Lower lobe of right lung (tissue), 2 donors: ENCODE measurements at regions not wholly inside any gene's neighbourhood (a gene's known extent, or its start where the extent isn't known, plus 50 kb on each side); places are given as distances from the start of the nearest gene placed in this dataset.

Experiments
- ATAC-seq, 2 donors: fragments of 200-7000 bp; cut with Tn5 transposase; one replicate each; pipeline ENCODE4 v1.9.1; 2020 to 2022; ENCODE audit warnings: mild to moderate bottlenecking in 2 of 2, moderate library complexity in 2 of 2
- DNase-seq: peaks from one replicate; pipeline ENCODE4 v3.0.0-alpha.2; 2020
- H3K27ac ChIP-seq: fragments of 200-600 bp; one replicate; pipeline ENCODE4 v1.8.0; 2022
- H3K27me3 ChIP-seq: fragments of 200-600 bp; one replicate; pipeline ENCODE4 v1.8.0; 2022; ENCODE audit warnings: low read depth
- H3K36me3 ChIP-seq: fragments of 200-600 bp; one replicate; pipeline ENCODE4 v1.8.0; 2022; ENCODE audit warnings: mild to moderate bottlenecking
- H3K4me1 ChIP-seq: fragments of 200-600 bp; one replicate; pipeline ENCODE4 v1.8.0; 2022
- H3K4me3 ChIP-seq: fragments of 200-600 bp; one replicate; pipeline ENCODE4 v1.8.0; 2022; ENCODE audit warnings: mild to moderate bottlenecking
- H3K9me3 ChIP-seq: fragments of 200-600 bp; one replicate; pipeline ENCODE4 v1.8.0; 2022
- intact Hi-C: fragments of 100-400 bp; cut with DNase I; formaldehyde crosslinking; loops from one replicate; pipeline ENCODE4 v1.11.0; 2022
- TF ChIP-seq, protein P1 (sequence below): fragments of 200-600 bp; IDR thresholded peaks from one replicate; pipeline ENCODE4 v1.8.0; 2022; ENCODE audit warnings: antibody characterized with exemption, mild to moderate bottlenecking
- donor health status: DM: no; HTN: yes; CAD: no; lungs with severe emphysema.

DNA sequence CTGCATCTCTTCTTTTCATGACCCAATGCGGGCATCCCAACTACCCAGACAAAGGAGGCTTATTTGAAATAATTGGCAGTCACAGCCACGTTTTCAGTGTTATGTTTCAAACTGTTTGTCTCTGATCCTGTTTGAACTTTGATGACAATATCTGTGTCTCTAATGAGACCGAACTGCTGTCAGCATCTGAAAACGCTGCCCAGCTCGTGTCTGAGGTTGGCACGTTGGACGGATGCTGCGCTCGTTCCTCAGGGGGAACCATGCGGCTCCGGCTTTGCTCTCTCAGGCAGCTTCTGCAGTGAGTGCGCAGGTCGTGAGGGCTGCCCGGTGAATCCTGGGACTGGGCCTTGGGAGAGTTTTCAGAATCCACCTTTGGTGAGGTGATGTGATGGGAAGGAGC, 58.4 kb upstream of the SORBS2 start:
- TF ChIP-seq, protein P1, sequence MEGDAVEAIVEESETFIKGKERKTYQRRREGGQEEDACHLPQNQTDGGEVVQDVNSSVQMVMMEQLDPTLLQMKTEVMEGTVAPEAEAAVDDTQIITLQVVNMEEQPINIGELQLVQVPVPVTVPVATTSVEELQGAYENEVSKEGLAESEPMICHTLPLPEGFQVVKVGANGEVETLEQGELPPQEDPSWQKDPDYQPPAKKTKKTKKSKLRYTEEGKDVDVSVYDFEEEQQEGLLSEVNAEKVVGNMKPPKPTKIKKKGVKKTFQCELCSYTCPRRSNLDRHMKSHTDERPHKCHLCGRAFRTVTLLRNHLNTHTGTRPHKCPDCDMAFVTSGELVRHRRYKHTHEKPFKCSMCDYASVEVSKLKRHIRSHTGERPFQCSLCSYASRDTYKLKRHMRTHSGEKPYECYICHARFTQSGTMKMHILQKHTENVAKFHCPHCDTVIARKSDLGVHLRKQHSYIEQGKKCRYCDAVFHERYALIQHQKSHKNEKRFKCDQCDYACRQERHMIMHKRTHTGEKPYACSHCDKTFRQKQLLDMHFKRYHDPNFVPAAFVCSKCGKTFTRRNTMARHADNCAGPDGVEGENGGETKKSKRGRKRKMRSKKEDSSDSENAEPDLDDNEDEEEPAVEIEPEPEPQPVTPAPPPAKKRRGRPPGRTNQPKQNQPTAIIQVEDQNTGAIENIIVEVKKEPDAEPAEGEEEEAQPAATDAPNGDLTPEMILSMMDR, result no peak
- Histone ChIP-seq H3K4me1 (no peaks in the 10 kb centered on the region), H3K36me3 (no peaks in the 10 kb centered on the region), H3K27me3 (no peaks in the 10 kb centered on the region), H3K4me3 (no peak overlapping the region), H3K27ac (no peak overlapping the region), H3K9me3 (no peaks in the 10 kb centered on the region)
- intact Hi-C loops, result no loop called here
- ATAC-seq, result no peak
- DNase-seq, result no peak

DNA sequence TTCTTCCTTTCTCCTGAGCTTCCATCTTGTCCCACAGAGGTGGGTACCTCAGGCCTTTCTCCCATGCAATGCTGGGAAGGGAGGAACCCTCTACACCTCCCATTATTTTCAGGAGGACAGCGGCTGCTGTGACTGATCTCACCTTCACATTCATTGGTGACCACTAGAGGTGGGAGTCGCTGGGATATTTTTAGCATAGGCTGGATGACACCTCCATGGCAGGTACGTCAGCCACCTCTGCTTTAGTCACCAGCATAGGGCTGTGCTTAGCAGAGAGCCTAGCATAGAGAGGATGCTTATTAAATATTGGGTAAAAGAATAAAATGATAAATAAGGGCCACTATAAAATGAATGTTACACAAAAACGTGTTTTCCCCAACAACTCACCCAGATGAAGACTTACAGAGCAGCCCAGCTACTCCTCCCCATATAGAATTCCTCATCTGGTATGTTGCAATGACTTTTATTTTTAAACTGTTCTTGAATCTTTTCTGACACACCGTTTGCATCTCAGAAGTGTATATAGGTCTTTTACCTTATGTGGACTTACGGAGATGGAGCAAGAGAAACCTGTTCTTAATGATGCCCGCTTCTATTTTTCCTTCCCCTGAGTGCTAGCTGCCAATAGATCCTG, 60.9 kb upstream of the SORBS2 start:
- H3K36me3 ChIP-seq, result no peaks in the 10 kb centered on the region
- H3K27ac ChIP-seq, result no peak overlapping the region
- intact Hi-C loops, result no loop called here
- no peaks in the 10 kb centered on the region for H3K9me3 ChIP-seq
- TF ChIP-seq, protein P1, result no peak
- no peak overlapping the region for H3K4me3 ChIP-seq
- ATAC-seq (no peak), DNase-seq (no peak)
- H3K27me3 ChIP-seq, result no peaks in the 10 kb centered on the region
- no peaks in the 10 kb centered on the region for H3K4me1 ChIP-seq

DNA sequence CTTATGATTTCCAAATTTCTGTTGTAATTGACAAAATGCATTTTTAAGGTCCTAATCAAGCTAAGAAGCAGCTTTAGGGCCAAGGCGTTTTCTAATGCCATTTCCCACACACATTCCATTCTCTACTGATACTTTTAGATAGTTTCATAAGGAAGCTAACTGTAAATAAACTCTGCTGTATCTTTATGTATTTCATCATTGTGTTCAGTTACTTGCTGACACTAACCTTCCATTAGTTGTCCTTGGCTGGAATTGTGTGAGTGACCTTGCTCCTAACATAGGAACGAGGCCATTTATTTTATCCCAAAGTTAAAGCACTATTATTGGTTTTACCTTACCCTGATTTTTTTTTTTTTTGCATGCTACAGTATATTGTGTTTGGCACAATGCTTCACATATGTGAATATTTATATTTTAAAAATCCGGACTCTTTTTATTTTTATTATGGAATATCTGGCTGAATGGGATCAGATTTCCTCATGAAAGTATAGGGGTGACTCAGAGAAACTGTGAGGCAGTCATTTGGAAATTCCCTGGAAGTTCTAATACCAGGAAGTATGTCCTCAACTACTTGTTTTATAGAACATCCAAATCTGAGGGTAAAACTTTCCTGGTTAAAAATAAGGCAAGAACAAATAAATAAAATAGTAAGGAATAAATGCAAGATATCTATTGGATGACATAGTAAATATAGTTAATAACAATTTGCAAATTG, 62.7 kb upstream of the SORBS2 start:
- H3K36me3 ChIP-seq, result no peaks in the 10 kb centered on the region
- no peaks in the 10 kb centered on the region for H3K27me3 ChIP-seq
- H3K27ac ChIP-seq, result no peak overlapping the region
- no peak for ATAC-seq
- H3K9me3 ChIP-seq, result no peaks in the 10 kb centered on the region
- TF ChIP-seq, protein P1, result no peak
- H3K4me1 ChIP-seq, result no peaks in the 10 kb centered on the region
- DNase-seq, result no peak
- no peak overlapping the region for H3K4me3 ChIP-seq
- intact Hi-C loops, result no loop called here

DNA sequence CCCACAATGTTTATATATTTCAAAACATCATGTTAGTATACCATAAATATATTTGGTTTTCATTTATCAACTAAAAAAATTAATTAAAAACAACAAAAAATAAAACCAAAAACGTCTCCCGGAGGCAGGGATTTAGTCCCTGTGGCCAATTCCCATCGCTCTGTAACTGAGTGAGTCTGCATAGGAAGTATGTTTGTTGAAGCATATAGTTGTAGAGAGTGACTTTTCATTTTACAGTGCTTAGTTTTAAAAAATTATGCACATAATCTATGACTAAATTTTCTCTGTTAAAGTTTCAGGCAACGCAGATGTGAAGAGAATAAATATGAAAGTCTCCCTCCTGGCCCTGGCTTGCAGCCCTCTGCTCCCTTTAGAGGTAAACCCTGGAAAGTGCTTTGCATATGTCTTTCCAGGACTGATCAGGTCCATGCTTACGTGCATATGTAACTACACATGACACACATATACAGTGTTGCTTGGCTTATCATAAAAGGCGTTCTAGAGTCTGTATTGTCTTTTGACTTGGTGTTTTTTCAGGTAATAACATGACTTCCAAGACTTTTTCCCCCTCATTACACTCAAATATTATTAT, 63.4 kb upstream of the SORBS2 start:
- Histone ChIP-seq H3K9me3 (no peaks in the 10 kb centered on the region), H3K4me3 (no peak overlapping the region), H3K27me3 (no peaks in the 10 kb centered on the region), H3K27ac (no peak overlapping the region), H3K36me3 (no peaks in the 10 kb centered on the region), H3K4me1 (no peaks in the 10 kb centered on the region)
- DNase-seq, result no peak
- TF ChIP-seq, protein P1, result no peak
- ATAC-seq, result no peak
- intact Hi-C loops, result no loop called here

DNA sequence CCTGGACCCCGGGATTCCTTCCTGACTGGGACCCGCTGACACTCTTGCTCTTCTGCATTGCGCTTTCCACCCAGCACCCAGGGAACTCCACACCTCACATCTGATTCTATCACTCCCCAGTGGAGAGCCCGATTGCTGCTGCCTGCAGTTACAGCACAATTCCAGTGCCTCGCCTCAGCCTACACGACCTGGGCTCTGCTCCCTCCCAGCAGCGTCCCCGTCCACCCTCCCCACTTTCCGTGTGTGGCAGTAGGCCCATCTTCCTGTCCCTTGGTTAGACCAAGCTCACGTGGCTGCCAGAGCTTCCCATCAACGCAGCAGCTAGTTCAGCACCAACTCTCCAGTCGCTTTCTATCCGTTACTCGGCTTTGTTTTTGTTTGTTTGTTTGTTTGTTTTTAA, 66.6 kb upstream of the SORBS2 start:
- intact Hi-C loops, result no loop called here
- TF ChIP-seq, protein P1, result no peak
- Histone ChIP-seq H3K27me3 (no peaks in the 10 kb centered on the region), H3K4me1 (no peaks in the 10 kb centered on the region), H3K9me3 (no peaks in the 10 kb centered on the region), H3K27ac (no peak overlapping the region), H3K36me3 (no peaks in the 10 kb centered on the region), H3K4me3 (no peak overlapping the region)
- ATAC-seq (no peak), DNase-seq (no peak)
